ENCODE measurements at regions not wholly inside any gene's neighbourhood (a gene's known extent, or its start where the extent isn't known, plus 50 kb on each side); places are given as distances from the start of the nearest gene placed in this dataset.

GRCh38 chr13:31081316-31081715 lies 80.4 kb downstream of the HSPH1 start:
- Histone ChIP-seq H3K4me3 (no peak overlapping the region), H3K27ac (no peak overlapping the region), H3K36me3 (no peaks in the 10 kb centered on the region), H3K4me1 (no peaks in the 10 kb centered on the region), H3K9me3 (no peaks in the 10 kb centered on the region), H3K27me3 (no peaks in the 10 kb centered on the region)
- no peak for DNase-seq (ENCODE audit: low spot score in 2 of 2)
- intact Hi-C loops (cut with DNase I): no loop called here
- no peak for TF ChIP-seq CTCF (IDR thresholded peaks at IDR 0.05)

DNA sequence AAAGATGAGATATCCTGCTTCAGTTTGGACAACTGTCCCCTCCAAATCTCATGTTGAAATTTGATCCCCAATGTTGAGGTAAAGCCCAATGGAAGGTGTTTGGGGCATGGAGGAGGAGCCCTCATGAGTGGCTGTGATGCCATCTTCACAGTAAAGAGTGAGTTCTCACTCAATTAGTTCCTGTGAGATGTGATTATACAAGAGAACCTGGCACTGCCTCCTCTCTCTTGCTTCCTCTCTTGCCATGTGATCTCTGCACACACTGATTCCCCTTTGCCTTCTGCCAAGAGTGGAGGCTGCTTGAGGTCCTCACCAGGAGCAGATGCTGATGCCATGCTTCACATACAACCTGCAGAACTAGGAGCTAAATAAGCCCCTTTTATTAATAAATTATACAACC lies 86.9 kb downstream of the HSPH1 start:
- H3K4me1 ChIP-seq: no peaks in the 10 kb centered on the region
- no peak for TF ChIP-seq CTCF (IDR thresholded peaks at IDR 0.05)
- no peaks in the 10 kb centered on the region for H3K27me3 ChIP-seq
- intact Hi-C loops (cut with DNase I): no loop called here
- H3K27ac ChIP-seq: no peak overlapping the region
- no peak overlapping the region for H3K4me3 ChIP-seq
- no peaks in the 10 kb centered on the region for H3K9me3 ChIP-seq
- no peaks in the 10 kb centered on the region for H3K36me3 ChIP-seq
- no peak for DNase-seq (ENCODE audit: low spot score in 2 of 2)

DNA sequence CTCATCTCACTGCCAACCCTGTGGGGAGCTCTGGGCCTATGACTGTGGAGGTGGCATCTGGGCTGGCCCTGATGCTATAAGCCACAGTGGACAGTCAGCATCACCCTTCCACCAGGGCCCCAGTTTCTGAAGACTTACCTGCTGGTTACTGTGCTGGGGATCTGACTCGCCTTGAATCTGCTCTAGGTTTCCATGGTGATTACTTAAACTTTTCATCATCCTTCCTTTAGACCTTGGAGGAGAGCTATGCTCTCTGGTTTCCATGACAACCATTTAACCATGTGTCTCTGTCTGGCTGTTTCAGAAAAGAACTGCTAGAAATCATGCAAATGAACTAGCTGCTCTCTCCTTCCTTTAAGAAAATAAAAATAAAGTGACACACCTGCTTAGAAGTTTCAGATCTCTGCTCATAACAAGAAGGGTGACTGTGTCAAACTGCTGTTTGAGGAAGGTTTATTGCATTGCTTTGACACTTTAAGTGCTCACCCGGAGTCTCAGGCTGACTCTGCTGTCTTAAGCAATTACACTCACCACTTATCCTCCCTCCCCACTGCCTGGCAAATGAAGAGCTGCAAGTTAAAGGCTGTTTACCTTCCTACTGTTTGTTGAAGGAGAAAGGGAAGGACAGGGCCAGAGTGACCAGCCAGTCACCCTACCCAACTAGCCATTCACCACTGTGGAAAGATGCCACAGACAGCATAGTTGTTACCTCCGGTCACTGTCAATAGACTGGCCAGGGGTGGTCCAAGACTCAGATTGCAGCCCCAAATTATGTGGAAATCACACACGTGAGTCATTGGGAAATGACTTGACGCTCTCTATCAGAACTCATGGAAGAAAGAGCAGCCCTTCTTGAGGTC lies 87.6 kb downstream of the HSPH1 start:
- H3K4me1 ChIP-seq: no peaks in the 10 kb centered on the region
- DNase-seq (ENCODE audit: low spot score in 2 of 2): no peak
- TF ChIP-seq CTCF (IDR thresholded peaks at IDR 0.05): no peak

GRCh38 chr13:31072041-31072440 lies 89.7 kb downstream of the HSPH1 start:
- H3K27ac ChIP-seq: no peak overlapping the region
- H3K27me3 ChIP-seq: no peaks in the 10 kb centered on the region
- H3K9me3 ChIP-seq: no peaks in the 10 kb centered on the region
- intact Hi-C loops (cut with DNase I): no loop called here
- H3K4me1 ChIP-seq: no peaks in the 10 kb centered on the region
- no peak for DNase-seq (ENCODE audit: low spot score in 2 of 2)
- H3K4me3 ChIP-seq: no peak overlapping the region
- no peaks in the 10 kb centered on the region for H3K36me3 ChIP-seq
- no peak for TF ChIP-seq CTCF (IDR thresholded peaks at IDR 0.05)

More for the DNA sequence above, 87.6 kb downstream of the HSPH1 start:
- Histone ChIP-seq H3K9me3 (no peaks in the 10 kb centered on the region), H3K36me3 (no peaks in the 10 kb centered on the region), H3K4me3 (no peak overlapping the region), H3K27me3 (no peaks in the 10 kb centered on the region), H3K27ac (no peak overlapping the region)
- intact Hi-C loops (cut with DNase I): no loop called here

- Histone ChIP-seq H3K27me3 (no peaks in the 10 kb centered on the region), H3K9me3 (no peaks in the 10 kb centered on the region), H3K36me3 (no peaks in the 10 kb centered on the region), H3K27ac (no peak overlapping the region), H3K4me1 (no peaks in the 10 kb centered on the region), H3K4me3 (no peak overlapping the region)
- DNase-seq (ENCODE audit: low spot score in 2 of 2): no peak
- intact Hi-C loops (cut with DNase I): no loop called here
- no peak for TF ChIP-seq CTCF (IDR thresholded peaks at IDR 0.05)
Observed at GRCh38 chr13:31069808-31070534, 91.7 kb downstream of the HSPH1 start.
